GM19467 (cell line): ENCODE measurements at regions not wholly inside any gene's neighbourhood (a gene's known extent, or its start where the extent isn't known, plus 50 kb on each side); places are given as distances from the start of the nearest gene placed in this dataset.

Experiments
- ATAC-seq: cut with Tn5 transposase; IDR thresholded peaks from one replicate; pipeline ENCODE4 v1.9.1; 2021; ENCODE audit warnings: mild to moderate bottlenecking, moderate library complexity; ENCODE audit not compliant: unreplicated experiment

GRCh38 chr3:188057124-188057523 lies 96.8 kb upstream of the LPP start:
- ATAC-seq, result no peak

DNA sequence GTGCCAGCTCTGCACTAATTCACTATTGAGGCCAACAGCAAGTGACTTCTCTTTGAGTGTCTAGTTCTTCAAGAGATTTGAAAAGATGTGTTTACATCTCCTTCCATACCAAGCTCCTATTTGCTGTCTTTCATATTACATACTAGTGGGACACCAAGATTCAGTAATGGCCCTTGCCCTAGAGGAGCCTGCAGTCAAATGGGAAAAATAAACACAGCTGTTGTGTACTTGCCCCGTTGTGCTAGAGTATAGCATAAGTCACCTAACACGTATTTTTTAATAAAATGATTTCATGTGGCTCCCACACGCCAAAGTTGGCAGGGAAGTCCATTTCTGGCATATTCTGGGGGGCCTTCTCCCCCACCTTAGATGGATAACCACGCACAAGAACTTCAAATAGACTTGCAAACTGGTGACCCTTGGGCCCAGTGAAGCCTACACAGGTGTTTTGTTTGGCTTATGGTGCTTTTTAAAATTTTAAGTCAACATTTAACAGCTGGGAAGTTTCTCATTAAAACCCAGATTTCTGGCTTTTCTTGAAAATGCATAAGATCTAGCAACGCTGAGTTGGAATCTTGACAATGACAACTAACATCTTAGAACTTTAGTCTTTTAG lies 95.3 kb upstream of the LPP start:
- no peak for ATAC-seq

GRCh38 chr3:188059351-188059750 lies 94.6 kb upstream of the LPP start:
- no peak for ATAC-seq

GRCh38 chr3:188060264-188060835 lies 93.6 kb upstream of the LPP start:
- no peak for ATAC-seq

GRCh38 chr3:188060840-188061544 lies 93.0 kb upstream of the LPP start:
- no peak for ATAC-seq

- ATAC-seq, result no peak
These were observed 91.7 kb upstream of the LPP start for GRCh38 chr3:188062216-188062615.

DNA sequence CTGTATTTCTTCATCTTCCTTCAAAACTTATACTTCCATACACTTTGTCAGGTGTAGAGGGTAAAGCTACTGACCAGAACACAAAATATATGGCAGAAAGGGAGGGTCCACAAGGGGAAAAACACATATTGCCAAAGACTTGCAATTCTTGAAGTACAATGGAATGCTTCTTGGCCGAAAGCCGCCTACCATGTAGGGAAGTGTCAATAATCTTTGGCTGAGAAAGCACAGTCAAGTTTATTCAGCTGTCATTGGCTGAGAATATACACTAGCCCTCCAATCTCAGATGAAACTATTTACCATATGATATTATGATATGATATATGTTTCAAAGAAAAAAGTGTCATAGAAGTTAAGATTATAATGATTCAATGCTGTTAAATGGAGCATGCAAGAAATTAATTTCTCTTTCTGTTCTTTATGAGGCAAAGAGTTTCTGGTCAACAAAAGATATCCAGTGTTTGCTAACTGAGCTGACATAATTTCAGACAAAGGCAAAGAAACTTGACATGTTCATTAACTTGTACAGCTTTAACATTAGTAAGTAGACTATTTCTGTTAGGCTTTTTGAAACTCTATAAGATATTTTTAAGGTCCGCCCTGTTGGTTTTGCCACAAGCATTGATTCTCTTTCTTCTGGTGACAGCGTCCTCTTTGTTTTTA lies 89.0 kb upstream of the LPP start:
- ATAC-seq, result no peak

DNA sequence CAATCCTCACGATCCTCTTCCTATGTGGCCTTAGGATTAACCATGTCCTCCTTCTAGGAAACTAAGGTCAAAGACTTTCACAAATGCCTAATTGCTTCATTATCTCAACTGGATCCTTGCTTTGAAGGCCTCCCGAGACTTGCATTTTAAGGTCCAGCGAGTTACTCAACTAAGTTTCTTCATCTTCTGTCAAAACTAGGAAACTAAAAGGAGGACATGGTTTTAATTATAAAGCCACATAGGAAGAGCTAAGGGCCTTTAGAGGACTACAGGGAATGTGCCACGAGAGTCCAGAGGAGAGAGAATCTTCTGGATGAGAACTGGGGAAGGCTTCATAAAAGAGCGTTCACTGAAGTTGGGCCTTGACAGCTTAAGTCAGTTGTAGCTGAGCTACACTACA lies 87.8 kb upstream of the LPP start:
- ATAC-seq, result no peak

DNA sequence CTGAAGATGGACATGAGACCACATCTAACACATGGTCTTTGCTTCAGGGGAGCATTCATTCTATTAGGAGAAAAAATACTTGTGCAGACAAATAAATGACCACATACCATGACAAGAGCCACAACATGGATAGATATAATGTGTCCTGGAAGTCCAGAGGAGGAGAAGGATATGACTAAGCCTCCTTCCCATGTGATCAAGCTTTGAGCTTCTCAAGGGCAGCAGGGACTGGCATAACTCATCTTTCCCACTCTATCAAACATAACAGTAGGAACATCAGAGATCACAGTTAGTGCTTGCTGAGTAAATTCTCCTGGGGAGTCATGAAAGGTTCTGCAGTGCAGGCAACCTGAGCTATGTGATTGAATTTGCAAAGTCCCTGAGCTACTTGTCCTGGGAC lies 86.0 kb upstream of the LPP start:
- no peak for ATAC-seq

DNA sequence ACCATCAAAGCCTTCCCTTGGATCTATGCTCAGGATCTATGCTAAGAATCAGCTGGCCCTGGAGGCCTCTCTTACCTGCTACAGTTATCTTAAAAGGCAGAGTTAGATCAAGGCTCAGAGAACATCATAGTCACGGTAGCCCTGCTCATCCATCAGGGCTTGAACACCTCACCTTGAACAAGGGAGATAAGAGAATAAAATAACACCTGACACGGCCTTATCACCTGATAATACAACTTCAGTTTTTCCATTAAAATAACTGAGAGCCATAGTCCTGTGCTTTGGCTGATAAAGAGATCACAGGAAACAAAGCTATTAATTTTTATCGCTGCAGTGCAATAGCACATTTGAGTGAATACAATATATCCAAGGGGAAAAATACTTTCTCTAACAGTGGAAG lies 85.6 kb upstream of the LPP start:
- no peak for ATAC-seq

GRCh38 chr3:188071636-188072035 lies 82.3 kb upstream of the LPP start:
- ATAC-seq, result no peak

- ATAC-seq, result no peak
These were observed 77.8 kb upstream of the LPP start for GRCh38 chr3:188076176-188076575.

DNA sequence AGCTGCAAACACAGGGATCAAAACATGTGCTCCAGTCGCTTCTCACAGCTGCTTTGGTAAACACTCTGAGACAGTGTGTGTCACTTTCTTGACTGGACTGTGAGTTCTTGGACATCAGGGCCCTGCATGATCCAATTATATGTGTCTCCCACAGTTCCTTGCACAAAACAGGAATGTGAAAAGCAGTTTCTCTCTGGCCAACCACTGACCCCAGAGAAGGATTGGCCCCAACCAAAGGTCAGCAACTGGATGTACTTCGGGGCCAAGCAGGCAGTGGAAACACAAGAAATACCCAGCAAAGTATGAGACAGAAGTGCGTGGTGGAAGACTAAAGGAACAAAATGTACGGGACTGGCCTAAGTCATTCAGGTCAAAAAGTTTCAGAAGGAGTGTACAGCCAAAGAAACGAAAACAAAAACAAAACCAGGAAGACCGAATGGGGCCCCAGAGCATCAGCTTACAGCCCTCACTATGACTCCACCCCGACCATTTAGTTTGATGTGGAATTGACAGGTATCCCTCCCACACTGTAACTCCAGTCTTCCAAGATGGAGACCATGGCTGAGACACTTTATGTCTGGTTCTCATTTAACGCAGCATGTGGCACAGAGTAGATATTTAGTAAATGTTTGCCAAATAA lies 76.7 kb upstream of the LPP start:
- ATAC-seq, result no peak

GRCh38 chr3:188080091-188080490 lies 73.9 kb upstream of the LPP start:
- no peak for ATAC-seq

GRCh38 chr3:188082031-188082430 lies 71.9 kb upstream of the LPP start:
- ATAC-seq, result no peak

DNA sequence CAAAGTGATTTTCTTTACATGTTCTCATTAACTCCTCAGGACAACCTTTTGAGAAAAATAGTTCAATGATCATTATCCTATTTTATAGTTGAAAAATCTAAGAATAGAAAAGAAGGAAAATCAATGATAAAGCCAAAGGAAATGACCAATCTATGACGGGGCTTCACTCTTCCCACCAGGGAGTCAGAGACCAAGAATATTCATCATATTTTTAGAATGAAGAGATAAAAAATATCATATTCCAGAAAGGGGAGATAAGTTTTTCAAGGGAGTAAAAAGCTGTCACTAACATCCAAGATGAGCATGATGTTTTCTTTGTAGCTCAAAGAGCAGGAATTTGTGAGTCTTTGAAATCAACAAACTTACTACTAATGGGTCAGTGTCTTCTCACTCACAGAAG lies 71.5 kb upstream of the LPP start:
- ATAC-seq, result no peak

- no peak for ATAC-seq
These were observed 70.9 kb upstream of the LPP start for GRCh38 chr3:188083011-188083410.

DNA sequence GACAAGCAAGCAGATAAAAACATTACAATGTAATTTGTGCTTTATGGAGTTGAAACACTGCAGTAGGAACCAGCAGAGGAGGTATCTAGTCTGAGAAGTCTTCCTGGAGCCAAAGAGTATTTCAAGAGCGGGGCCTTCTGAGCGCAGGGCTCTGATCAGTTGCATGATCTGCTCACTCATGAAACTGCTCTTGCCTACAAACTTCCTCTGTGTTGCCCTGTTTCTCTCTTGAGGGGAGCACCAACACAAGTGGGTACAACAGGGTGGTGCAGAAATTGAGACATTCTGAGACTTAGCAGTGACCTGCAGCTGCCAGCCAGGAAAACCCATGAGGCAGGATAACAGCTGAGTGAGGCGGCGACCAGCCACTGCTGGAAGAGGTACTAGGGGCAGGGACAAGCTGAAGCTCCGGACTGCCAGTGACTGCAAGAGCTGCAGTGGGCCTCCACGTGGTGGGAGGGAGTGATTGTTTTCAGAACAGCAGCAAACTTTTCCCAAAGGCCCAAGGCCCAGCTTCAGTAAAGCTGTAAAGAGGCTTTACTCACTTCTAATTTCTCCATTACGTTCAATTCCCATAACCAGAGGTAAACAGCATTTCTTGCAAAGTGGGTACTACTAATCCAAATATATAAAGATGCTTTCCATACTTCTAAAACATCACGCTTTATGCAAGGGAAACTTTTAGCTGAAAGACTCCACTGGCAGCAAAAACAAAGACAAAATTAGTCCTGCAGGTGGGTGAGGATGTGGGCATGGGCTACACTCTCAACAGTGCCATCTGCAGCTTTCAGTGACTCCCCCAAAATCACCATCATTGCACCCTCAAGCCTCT lies 69.0 kb upstream of the LPP start:
- no peak for ATAC-seq

DNA sequence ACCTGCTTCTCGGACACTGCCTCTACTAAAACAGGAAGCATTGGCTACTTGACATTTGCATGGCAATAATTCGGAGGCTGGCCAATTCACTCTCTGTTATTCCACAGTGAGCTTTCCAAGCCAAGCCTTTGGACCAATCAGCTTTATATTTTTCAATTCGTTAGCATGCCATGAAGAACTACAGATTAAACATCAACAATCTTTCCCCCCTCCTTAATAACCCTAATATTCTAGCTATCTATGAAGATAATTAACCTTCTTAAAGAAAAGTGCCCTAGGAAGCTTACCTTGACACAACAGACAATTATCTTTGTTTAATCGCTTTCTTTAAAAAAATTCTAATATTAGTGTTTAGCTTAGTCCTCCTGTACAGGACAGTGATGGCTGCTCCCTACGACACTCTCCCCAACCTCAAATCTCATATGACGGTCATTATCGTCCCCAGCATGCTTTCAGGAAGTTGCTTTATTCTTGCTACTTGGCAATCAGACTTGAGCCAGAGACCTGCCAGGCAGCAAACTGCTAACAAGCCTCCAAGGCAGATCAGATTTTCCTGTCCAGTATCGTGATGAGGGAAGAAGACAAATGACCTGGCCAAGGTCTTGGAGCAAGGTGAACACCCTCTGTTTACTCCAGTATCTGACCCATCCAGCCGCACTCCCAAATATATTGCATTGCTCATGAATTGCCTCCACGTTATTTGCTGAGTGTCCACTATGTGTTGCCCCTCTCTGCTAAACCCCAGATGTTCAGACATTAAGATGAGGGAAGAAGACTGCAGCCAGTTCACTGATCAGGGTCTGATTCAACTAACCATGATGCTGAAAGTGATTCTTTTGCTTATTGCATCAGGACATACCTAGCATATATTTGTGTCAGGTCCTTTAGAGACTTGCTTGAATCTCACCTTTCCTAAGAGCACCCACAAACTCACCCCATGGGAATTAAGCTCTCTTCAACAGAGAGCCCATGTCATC lies 68.1 kb upstream of the LPP start:
- ATAC-seq, result no peak
